Uterus (tissue), 2 donors: ENCODE measurements at regions not wholly inside any gene's neighbourhood (a gene's known extent, or its start where the extent isn't known, plus 50 kb on each side); places are given as distances from the start of the nearest gene placed in this dataset.

ENCODE experiments used
- CTCF ChIP-seq, 4 experiments: fragments of 200-600 bp in 2 of 4; fragments of 450-650 bp in 2 of 4; sonication (generic) in 2 of 4; IDR thresholded peaks; one replicate each; pipeline ENCODE4 v1.5.1; 2016 to 2019; ENCODE audit warnings: antibody characterized with exemption in 4 of 4, mild to moderate bottlenecking in 2 of 4, moderate library complexity in 1 of 4
- POLR2A ChIP-seq, 2 donors: fragments of 450-650 bp; IDR thresholded peaks; one replicate each; pipeline ENCODE4 v1.6.1; 2016; ENCODE audit warnings: antibody characterized with exemption in 2 of 2, mild to moderate bottlenecking in 1 of 2, moderate library complexity in 1 of 2

GRCh38 chr9:107727086-107727780, 237.7 kb upstream of the KLF4 start:
- no peak for TF ChIP-seq CTCF (IDR thresholded peaks at IDR 0.05)
- no peak for TF ChIP-seq POLR2A (IDR thresholded peaks at IDR 0.05)
